ENCODE measurements at regions not wholly inside any gene's neighbourhood (a gene's known extent, or its start where the extent isn't known, plus 50 kb on each side); places are given as distances from the start of the nearest gene placed in this dataset.

DNA sequence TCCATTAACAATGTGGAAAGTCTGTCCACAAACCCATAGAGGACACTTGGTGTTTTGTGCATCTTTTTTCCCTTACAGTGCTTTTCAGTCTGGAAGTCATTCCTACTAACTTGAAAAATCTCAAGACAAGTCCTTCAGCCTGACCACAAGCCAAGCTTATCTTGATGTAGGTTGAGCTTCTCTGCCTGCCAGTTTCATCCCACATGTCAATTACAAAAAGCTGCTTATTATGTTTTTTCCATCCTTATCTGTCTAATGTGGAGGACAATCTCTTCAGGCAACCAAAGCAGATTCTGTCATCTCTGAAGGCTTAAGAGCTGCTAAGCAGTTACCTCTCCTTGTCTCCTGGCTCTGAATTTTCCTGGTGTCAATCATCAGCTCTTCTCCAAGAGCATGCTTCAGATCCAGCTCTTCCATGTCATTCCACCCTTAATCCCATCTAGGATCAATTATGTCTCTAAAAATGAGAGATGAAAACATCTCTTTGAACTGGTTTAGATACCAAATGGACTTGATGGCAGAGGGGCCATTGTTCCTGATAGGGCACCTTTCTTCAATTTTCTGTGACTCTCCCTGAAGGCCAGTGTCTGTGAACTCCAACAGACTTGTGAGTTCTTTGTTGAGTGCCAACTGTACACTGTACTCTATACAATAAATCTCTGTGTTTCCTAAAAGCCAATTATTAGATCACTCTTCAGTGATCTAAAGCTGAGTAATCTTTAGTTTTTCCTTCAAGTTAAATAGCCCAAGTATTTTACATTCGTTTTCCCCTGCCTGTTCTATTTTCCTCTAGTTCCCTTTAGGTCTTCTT, 208.6 kb downstream of the RBM43 start:
- Histone ChIP-seq H2AFZ (ENCODE audit: low read length) (no peak overlapping the region), H2BK120ac (ENCODE audit: low read depth, low read length, poor library complexity, severe bottlenecking) (no peak overlapping the region), H4K5ac (ENCODE audit: insufficient read length, low read depth, low read length) (no peak overlapping the region), H2AK5ac (ENCODE audit: insufficient read length, low read length) (no peak overlapping the region), H2BK5ac (ENCODE audit: insufficient read length, low read length) (no peak overlapping the region), H3K27ac (ENCODE audit: insufficient read length, low read depth, low read length) (no peak overlapping the region), H4K8ac (replicated peaks; ENCODE audit: insufficient read length, low read depth, low read length) (no peak overlapping the region), H3K9me3 (ENCODE audit: control insufficient read depth, low read depth, low read length) (no peaks in the 10 kb centered on the region), H3K23ac (ENCODE audit: insufficient read length, low read depth, low read length) (no peak overlapping the region), H2BK12ac (ENCODE audit: insufficient read length, low read depth, low read length) (no peak overlapping the region), H3K23me2 (ENCODE audit: insufficient read length, low read depth, low read length, poor library complexity, severe bottlenecking) (no peaks in the 10 kb centered on the region), H4K91ac (ENCODE audit: insufficient read length, low read depth, low read length) (no peak overlapping the region), H2BK20ac (ENCODE audit: low read depth, low read length, poor library complexity, severe bottlenecking) (no peak overlapping the region), H4K20me1 (ENCODE audit: control insufficient read depth, insufficient read depth, insufficient read length) (no peaks in the 10 kb centered on the region), H3K4me2 (ENCODE audit: insufficient read depth, insufficient read length, low read length) (no peak overlapping the region), H3K79me1 (ENCODE audit: insufficient read depth, low read depth, low read length, poor library complexity, severe bottlenecking) (no peaks in the 10 kb centered on the region), H3K18ac (ENCODE audit: insufficient read length, low read depth, low read length) (no peak overlapping the region), H3K9ac (ENCODE audit: extremely low read depth, insufficient read length, low read length) (no peak overlapping the region), H3K27me3 (ENCODE audit: insufficient read depth, low read length) (no peaks in the 10 kb centered on the region), H3K79me2 (ENCODE audit: insufficient read depth, low read length) (no peaks in the 10 kb centered on the region), H3K4me1 (ENCODE audit: insufficient read depth, low read length) (no peaks in the 10 kb centered on the region), H3K14ac (ENCODE audit: insufficient read depth, low read length) (no peak overlapping the region), H3K4ac (ENCODE audit: low read depth, low read length) (no peak overlapping the region), H2BK15ac (ENCODE audit: low read depth, low read length) (no peak overlapping the region), H3K56ac (ENCODE audit: insufficient read length, low read depth, low read length) (no peak overlapping the region), H3T11ph (ENCODE audit: low read length) (no peak overlapping the region)
- Mint-ChIP-seq H3K27me3 (ENCODE audit: low read depth) (no peaks in the 10 kb centered on the region), H3K9me3 (no peaks in the 10 kb centered on the region), H3K4me1 (peaks cover 0 to 15% of the 10 kb centered on the region in 2 experiments; a peak in 2 of 4 replicates), H3K4me3 (no peak overlapping the region), H3K36me3 (ENCODE audit: insufficient read depth in 1 of 3, low read depth in 3 of 3) (no peaks in the 10 kb centered on the region), H3K27ac (no peak overlapping the region)
- TF ChIP-seq, protein P1, sequence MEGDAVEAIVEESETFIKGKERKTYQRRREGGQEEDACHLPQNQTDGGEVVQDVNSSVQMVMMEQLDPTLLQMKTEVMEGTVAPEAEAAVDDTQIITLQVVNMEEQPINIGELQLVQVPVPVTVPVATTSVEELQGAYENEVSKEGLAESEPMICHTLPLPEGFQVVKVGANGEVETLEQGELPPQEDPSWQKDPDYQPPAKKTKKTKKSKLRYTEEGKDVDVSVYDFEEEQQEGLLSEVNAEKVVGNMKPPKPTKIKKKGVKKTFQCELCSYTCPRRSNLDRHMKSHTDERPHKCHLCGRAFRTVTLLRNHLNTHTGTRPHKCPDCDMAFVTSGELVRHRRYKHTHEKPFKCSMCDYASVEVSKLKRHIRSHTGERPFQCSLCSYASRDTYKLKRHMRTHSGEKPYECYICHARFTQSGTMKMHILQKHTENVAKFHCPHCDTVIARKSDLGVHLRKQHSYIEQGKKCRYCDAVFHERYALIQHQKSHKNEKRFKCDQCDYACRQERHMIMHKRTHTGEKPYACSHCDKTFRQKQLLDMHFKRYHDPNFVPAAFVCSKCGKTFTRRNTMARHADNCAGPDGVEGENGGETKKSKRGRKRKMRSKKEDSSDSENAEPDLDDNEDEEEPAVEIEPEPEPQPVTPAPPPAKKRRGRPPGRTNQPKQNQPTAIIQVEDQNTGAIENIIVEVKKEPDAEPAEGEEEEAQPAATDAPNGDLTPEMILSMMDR (conservative IDR thresholded peaks at IDR 0.05): no peak
- WGBS (ENCODE audit: extremely low coverage, insufficient read length, low lambda C conversion rate): no CpG with 5 or more reads among the region's 1 CpG
- no peak for DNase-seq

All from H9 (cell line).